Globus pallidus (tissue), 1 donor: ENCODE measurements at regions not wholly inside any gene's neighbourhood (a gene's known extent, or its start where the extent isn't known, plus 50 kb on each side); places are given as distances from the start of the nearest gene placed in this dataset.
"Not testable (repeated sequence)": the region's sequence is repeated elsewhere in the genome, so short reads cannot be mapped to it uniquely, and the experiment has no call there.

Experiments
- DNase-seq: peaks from one replicate; pipeline ENCODE4 v3.0.0-alpha.2; 2015; ENCODE audit warnings: low spot score

DNA sequence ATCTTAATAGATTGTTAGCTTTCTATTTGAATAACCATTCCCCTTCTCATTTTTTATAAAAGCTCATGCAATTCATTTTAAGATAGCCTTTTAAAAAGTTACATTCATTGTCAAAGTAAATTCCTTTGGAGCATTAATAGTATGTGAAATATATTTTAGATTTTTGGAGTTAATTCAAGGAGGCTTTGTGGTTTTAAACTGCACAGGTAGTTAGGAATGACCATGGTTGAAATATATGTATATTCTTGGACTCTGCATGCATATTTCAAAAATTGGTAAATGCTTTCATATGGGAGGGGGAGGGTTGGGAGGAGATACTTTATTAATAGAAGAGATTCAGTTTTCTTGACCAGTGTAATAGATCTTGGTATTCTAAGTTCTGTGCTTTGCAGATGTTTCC lies 244.4 kb upstream of the C2CD4B start:
- no peak for DNase-seq

DNA sequence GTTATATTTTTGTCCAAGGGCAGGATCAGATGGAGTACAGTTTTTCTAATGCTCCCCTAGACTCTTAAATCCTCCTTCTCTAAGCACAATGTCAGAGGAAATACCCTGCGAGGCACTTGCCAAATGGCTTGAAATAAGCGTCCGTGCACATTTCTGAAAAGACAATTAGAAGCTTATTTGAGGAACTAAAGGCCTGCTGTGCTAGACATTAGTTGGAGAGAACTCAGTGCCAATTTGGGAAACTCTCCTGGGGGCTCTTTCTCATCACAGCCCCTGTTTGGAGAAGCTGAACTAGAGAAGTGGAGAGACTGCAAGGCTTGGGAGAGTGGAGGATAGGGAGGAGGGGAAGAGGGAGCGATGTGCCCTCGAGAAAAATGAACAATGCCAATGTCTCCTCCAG lies 247.6 kb upstream of the C2CD4B start:
- DNase-seq, result no peak

DNA sequence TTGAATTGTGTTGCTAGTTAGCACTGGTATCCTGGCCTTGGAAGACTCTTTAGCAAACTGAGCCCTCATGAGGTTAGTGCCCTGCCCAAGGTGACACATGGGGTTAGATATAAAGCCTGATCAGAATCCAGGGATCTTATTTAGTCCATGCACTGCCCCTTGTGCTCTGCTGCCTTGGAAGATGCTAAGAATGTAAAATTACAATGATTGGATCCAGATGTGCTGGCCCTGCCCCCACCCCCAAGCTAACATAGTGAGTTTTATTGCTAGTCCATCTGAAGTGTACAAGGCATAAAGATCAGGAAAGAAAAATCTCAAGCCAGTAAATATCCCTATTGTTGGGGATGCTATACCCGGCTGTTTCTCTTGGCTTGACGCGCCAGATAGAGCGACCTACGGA lies 248.1 kb upstream of the C2CD4B start:
- no peak for DNase-seq

DNA sequence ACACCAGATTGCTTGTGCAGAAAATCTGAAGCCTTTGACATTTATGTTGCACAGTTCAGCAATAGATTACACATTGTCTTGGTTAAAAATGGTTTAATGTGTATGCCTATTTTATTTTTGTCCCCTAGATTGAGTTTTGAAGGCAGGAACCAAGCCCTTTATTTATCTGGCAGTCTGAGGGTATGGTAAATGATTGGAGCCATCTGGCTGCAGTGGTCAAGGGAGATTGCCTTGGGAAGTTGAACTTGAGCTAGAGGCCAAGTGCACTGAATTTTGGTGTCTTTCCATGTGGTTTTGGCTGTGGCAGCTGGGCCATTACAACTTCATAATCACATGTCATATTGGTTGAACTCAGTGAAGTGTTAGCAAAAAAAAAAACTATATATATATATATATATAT lies 248.7 kb upstream of the C2CD4B start:
- no peak for DNase-seq

DNA sequence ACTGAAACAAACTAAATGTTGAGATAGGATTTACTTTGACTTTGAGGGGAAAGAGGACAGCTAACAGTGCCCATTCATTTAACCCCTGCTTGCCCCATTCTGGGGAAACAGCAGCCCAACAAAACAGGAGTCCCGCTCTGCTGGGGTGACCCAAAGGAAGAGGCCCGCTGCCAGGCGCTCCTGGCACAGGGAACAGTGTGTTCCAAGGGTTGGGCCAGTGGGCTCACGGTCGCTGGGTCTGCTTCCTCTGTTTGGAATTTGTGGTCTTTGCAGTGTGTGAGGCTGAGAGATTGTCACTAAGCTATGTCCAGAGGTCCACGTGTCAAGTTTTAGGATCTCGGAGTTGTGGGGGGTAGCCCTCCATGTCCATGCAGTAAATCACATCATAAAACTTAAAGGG lies 250.4 kb upstream of the C2CD4B start:
- DNase-seq, result no peak

DNA sequence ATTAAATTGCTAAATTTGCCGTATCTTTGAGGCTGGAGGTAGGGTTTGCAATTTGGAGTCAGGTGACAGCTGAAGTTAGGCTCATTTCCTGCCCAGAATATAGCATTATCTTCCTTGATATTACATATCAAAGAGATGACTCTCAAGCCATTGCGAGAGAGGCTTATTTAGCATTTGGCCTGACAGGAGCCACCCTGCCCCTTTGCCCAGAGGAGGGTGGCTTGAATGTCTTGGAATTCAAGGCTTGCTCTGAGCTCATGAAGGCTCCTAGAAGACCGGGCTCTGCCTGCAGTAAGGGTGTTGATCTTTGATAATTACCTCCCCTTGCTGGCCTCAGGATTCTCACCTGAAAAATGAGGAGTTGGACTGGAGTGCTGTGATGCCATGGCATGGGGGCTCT lies 251.4 kb upstream of the C2CD4B start:
- no peak for DNase-seq

DNA sequence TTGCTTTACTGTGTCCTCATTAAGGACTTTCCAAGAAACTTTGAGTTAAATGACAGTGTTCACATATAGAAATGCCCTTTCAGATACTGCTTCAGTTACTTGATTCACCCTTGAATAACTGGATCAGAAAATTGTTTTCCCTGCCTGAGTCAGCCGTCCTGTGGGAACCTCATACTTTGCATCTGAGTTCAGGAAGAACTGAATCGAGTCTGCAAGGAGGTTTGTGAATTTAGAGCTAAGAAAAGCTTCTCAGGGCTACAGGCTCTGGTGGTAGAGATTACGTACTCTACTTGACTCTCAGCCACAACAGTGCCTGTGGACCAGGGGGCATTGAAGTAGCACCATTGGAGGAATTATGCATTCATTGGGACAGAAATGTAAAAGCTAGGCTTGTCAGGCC lies 252.4 kb upstream of the C2CD4B start:
- no peak for DNase-seq

DNA sequence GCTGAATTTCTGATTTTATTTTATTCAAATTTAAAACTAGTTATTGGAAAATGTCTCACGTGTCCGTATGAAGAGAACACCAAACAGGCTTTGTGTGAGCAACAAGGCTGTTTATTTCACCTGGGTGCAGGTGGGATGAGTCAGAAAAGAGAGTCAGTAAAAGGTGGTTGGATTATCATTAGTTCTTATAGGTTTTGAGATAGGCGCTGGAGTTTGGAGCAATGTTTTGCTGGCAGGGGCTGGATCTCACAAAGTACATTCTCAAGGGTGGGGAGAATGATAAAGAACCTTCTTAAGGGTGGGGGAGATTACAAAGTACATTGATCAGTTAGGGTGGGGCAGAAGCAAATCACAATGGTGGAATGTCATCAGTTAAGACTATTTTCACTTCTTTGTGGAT lies 253.4 kb upstream of the C2CD4B start:
- not testable (repeated sequence) for DNase-seq

DNA sequence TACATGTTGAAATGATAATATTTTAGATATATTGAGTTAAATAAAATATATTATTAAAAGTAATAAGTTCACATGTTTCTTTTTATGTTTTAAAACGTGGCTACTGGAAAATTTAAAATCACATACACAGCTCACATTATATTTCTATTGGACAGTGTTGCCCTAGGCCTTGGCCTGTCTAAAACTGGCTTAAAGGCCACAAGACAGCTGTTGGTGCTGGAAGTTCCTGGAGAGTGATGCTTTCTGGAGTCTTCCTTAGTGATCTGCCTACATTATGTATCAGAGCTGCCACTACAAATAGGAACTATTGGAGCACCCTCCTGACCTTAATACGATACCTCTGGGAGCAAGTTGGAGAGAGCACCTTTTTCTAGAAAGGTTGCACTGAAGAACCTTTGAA lies 254.1 kb upstream of the C2CD4B start:
- DNase-seq, result no peak

DNA sequence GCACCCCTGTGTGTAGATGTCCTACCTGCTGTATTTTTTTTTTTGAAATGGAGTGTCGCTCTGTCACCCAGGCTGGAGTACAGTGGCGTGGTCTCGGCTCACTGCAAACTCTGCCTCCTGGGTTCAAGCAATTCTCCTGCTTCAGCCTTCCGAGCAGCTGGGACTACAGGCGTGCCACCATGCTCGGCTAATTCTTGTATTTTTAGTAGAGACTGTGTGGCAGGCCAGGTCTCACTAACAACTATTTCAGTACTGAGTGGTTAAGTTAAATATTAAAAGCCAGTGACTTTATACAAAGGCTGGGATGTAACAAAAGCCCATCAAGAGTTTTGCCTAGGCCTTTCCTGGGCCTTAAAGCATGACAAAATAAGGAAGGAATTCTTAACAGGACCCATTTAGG lies 255.3 kb upstream of the C2CD4B start:
- not testable (repeated sequence) for DNase-seq

DNA sequence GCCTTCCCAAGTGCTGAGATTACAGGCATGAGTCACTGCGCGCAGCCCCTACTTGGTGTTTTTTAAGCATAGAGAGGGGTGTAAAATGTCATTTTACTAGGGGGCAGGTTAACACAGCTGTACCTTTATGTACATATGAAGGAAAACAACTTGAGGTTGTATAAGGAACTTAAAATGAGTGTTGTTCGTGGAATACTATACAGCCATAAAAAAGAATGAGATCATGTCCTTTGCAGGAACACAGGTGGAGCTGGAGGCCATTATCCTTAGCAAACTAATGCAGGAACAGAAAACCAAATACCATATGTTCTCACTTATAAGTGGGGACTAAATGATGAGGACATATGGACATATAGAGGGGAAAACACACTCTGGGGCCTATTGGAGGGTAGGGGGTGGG lies 256.2 kb upstream of the C2CD4B start:
- DNase-seq, result no peak

DNA sequence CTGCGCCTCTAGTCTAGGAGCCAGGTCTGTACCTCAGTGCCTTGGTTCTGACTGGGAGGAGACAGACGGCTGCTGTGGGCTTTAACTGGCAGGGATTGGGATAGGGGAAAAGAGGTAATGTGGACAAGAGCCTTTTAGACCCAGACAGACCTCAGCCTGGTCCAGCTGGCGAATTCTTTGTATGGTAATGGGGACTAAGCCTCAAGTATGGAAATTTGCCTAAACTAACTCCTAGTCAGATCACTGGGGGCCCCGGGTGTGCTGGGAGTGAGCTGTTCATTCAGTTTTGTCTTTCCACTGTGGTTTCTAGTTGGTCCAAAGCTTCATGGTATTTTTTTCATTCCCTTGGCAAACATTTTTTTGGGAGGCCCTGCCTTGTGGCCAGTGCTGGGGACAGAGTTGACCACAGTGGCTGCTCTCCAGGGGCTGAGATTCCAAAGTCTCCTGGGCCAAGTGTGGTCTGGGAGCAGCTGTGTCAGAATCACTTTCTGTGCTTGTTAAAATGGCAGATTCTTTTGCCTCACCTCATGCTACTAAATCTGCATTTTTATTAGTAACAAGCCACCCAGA lies 261.4 kb upstream of the C2CD4B start:
- DNase-seq, result no peak

DNA sequence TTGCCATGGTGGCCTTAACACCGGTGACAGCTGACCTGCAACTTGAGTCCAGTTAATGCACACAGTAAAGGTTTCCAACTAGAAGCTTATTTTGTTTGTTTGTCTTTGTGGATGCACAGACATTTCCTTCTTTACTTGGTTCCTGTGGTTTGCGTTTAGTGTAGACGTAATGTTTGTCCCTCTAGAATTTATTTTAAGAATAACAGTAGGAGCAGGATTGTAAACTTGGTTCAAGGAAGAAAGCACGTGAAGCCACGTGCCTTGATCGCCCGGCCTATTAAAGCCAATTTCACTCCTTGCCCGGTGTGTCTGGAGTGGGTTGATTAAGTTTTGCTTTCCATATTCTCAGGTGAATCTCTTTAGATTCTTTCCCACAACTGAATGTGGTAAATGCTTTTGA lies 263.2 kb upstream of the C2CD4B start:
- DNase-seq, result no peak

DNA sequence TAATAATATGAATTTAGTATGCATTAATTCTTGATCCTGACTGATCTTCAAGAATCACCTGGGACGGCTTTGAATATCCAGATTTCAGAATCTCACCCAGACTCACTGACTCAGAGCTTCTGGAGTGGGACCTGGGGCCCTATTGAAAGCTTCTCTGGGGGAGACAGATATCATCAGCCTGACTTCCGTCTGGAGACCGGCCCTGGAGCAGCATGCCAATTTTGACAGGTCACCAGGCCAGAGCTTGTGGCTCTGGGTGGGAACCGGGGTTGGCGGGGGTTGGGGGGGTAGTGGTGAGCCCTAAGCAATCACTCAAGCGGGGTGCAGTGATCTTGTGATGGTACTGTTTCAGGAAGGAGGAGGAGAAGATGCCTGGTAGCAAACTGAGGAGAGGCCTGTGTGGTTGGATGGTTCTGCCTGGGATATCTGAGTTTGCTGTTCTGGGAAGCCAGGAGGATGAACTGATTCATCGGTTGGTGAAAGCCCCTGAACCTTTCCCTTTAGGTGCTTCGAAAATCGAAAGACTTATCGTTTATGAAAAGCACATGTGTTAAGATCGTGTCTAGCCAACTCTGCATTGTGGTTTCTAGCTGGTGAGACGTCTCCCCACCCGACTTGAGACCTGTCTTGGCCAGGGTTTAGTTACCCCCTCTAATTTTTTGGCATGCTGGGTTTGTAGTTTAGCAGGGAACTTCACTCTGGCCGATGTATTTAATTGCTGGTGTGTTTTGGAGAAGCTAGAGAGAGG lies 263.9 kb upstream of the C2CD4B start:
- no peak for DNase-seq

DNA sequence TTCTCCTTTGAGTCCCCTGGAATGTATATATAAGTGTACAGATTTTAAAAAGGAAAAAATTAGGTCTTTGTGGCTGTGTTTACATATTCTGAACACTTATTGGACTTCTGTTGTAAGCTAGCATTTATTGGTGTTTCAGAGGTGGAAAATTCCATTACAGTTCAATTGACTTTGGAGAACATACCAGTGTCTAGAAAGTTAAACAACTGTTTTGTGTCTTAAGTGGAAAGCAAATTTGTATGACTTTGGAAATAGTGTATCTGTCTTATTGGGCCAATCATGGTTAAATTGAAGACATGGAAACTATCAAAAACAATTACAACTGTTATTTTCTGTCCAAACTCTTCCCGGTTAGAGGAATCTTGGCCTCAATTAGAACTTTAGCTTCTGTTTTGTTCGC lies 265.0 kb upstream of the C2CD4B start:
- no peak for DNase-seq

DNA sequence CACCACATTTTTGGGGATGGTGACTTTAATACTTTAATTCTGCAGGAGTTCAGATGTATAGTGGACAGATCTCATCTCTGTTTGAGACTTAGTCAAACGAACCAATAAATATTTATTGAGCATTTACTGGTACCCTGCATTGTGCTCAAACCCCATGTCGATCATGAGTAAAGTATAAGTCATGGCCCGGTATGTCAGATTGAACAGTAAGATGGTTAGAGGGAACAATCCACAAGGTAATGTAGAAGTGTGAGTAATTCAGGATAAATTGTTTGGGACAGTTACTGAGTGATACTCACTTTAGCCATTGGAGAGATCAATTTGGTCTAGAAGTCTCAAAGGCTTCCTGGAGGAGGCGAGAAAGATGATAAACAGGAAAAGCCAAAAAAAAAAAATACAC lies 265.5 kb upstream of the C2CD4B start:
- DNase-seq, result no peak

DNA sequence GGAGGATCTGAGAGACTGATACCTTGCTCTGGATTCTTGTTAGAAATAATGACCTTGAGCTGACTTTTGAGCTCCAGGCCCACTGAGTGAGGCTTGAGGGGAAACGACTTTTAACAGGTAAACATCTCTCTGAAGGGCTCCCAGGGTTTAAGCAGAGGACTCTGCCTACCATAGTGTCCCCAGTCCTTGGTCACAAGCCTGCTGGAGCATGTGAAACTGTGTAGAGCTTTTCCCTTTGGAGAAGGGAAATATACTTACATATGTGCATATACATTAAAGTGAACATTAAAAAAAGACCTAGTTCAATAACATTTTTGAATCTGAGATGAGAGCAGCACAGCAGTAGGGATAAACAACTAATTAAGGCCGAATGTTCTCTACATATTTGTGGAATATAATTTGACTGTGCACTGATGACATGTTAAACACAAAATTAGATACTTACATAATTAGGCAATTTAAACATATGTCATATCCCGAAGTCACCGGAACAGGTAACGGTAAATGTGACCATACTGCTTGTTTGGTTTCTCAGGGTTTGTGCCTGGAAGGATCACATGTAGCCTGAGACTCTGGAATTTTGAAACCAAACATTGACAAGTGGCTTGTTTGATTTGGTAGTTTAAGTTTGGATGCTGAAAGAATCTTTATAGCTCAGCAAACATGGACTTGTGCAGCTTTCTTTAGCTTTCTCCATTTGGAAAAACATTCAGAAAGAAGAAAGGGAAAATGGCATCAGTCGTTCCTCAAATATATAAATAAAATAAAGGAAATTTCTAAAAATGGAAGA lies 266.1 kb upstream of the C2CD4B start:
- DNase-seq, result no peak

DNA sequence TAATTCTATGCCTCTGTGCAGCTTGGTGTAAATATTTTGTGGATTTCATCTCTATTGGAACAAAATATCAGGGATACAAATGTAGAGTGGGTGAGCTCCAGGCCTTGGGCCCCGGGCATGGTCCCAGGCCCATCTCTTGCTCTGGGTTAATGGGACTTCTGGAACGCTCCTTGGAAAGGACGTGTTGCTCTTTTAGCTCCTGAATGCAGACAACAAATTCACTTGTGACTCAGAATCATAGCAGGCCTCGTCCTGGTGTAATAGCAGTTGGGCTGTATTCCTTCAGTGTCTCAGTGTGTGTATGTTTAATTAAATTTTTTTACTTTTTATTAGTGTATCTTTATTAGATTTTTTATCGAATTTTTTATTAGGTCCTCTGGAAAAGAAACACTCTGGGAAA lies 266.7 kb upstream of the C2CD4B start:
- DNase-seq, result no peak

DNA sequence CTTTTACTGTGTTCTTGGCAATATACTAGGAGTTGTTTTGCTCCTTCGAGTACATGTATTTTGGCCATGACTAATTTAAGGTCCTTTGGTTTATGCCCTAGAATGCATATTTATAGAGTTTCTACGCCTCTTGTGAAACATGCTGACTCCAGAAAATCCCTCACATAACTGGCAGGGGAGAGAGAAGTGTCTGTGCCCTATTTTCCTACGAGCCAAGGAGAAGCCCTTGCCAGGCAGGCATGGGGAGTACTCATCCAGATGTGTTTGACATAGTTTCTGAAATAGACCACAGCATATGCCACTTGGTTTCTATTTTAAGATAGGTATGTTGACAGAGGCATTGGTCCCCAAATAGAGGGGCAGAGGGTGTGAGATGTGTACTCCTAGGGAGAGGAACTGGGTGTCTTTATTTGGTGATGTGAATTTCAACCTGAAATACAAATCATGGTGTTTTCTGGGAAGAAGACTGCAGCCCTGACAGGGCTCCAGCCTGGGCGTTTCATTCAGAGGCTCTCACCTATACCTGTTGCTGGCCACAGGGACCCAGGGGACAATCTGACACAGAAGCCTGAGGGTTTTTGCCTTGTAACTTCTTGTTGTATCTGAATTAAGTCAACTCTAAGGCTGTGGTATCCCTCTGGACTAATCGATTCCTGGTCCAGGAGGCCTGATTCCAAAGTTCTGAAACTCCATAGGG lies 267.8 kb upstream of the C2CD4B start:
- no peak for DNase-seq

DNA sequence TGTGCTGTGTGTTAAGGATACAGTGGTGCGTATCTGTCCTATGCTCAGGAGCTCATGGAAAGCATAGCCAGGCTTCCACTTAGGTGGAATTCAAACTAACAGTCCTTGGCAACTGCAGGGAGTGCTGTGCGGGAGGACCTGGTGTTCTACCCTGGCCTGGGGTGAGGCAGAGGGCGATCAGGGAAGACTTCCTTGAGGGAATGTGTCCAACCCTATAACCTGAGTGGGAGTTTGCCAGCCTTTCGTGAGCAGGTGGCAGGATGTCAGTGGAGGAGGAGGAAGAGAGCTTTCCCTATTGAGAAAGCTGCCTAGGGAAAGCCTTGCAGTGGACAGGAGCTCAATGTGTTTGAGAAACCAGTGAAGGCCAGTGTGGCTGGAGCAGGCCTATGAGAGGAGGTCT lies 271.1 kb upstream of the C2CD4B start:
- no peak for DNase-seq

DNA sequence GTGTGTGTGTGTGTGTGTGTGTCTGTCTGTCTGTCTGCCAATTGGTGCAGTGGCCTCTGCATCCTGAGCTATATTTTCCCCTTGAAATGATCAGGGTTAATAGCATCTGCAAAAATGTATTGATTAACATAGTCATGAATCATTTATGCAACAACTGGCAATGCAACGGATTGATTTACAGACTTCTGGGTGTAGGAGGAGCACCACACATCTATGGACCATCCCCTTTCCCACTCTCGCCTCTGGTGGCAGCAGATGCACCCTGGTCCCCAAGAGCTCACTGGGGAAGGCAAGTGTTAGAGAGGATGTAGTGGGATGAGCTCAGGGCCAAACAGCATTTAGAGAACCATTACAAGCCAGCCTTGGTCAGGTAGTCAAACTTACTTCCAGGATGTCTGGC lies 272.7 kb upstream of the C2CD4B start:
- DNase-seq, result no peak

DNA sequence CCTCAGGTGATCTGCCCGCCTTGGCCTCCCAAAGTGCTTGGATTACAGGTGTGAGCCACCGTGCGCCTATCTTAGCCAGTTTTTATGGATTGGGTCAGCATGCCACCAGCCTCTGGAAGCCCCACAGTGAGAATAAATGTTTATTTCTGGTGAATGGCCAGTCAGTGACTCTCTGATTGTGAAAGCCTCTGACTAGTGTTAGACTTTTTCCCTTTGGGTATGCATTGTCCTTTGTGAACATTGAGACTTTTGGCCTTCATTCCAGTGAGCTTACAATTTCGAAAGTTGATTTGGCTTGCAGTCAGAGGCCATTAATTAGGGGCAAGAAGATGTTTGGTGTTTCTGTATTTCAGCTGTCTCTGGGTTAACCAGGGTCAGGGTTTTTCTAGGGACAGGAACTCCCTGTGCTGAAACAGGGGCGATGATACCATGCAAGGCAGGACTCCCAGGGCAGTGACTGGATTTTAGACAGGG lies 274.5 kb upstream of the C2CD4B start:
- DNase-seq, result no peak
